GM13977 (cell line): ENCODE measurements at regions not wholly inside any gene's neighbourhood (a gene's known extent, or its start where the extent isn't known, plus 50 kb on each side); places are given as distances from the start of the nearest gene placed in this dataset.

Source experiments
- DNase-seq: peaks from one replicate; pipeline ENCODE4 v3.0.0; 2012; ENCODE audit warnings: low spot score
- in situ Hi-C: fragments of 300-500 bp; cut with MboI; formaldehyde crosslinking; loops from one replicate; pipeline ENCODE4 v1.12.0; 2022; ENCODE audit warnings: low sequenced_read_pairs, low pct_unique_long_range_greater_than_20kb, mixed read lengths, inconsistent platforms; ENCODE audit not compliant: unreplicated experiment
- TF ChIP-seq, protein P1 (sequence below): IDR thresholded peaks from 2 replicates; pipeline ENCODE4 v1.5.1; 2012; ENCODE audit warnings: mild to moderate bottlenecking, control low read depth; ENCODE audit not compliant: insufficient read depth; ENCODE audit errors: extremely low read depth, missing control alignments

DNA sequence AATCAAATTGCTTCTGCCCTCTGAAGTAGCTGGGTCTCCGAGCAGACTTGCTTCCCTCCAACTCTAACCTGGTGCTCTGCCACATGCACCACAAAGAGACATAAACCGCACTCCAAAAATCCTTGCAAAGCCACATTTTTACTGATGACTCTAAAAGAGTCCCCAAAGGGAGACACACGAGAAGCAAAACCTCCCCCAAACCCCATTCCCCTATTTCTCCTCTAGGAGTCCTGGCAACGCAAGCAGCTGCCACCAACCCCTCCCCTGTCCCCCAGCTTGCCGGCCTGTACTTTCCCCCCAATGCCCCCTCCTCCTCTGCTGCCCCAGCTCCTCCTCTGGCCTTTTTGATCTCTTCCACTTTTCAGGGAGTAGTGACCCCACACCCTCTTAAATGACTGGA, 180.1 kb upstream of the ARID1B start:
- no peak for DNase-seq
- in situ Hi-C loops = no loop called here
- TF ChIP-seq, protein P1, sequence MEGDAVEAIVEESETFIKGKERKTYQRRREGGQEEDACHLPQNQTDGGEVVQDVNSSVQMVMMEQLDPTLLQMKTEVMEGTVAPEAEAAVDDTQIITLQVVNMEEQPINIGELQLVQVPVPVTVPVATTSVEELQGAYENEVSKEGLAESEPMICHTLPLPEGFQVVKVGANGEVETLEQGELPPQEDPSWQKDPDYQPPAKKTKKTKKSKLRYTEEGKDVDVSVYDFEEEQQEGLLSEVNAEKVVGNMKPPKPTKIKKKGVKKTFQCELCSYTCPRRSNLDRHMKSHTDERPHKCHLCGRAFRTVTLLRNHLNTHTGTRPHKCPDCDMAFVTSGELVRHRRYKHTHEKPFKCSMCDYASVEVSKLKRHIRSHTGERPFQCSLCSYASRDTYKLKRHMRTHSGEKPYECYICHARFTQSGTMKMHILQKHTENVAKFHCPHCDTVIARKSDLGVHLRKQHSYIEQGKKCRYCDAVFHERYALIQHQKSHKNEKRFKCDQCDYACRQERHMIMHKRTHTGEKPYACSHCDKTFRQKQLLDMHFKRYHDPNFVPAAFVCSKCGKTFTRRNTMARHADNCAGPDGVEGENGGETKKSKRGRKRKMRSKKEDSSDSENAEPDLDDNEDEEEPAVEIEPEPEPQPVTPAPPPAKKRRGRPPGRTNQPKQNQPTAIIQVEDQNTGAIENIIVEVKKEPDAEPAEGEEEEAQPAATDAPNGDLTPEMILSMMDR = no peak

DNA sequence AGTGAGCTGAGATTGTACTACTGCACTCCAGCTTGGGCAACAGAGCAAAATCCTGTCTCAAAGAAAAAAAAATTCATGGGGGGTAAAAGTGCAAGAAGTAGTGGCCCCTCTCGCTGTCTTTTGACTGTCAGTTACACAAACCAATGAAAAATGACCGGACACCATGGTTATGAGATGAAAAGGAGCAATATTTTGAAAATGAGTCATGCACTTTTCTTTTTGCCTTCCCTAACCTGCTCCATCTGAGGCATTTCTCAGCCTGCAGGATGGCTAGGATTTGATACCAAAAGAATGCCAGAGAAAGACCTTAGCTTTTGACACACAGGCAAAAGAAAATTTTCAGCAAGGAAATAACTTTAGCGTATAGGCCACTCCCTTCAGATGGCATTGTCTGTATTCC, 181.7 kb upstream of the ARID1B start:
- in situ Hi-C loops = no loop called here
- no peak for DNase-seq
- TF ChIP-seq, protein P1 = no peak

DNA sequence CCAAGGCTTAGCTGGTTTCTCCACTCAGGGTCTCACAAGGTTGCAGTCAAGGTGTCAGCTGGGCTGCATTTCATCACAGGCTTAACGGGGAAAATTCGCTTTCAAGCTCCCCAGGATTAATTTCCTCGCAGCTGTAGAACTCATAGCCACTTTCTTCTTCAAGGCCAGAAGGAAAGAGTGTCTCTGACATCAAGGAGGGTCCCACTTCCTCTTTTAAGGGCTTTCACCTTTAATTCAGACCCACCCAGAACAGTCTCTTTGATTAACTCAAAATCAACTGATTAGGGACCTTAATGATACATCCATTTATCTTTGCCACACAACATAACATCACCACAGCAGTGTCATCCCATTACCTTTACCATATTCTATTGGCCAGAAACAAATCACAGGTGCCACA, 183.3 kb upstream of the ARID1B start:
- no peak for DNase-seq
- TF ChIP-seq, protein P1 = no peak
- in situ Hi-C loops = no loop called here

DNA sequence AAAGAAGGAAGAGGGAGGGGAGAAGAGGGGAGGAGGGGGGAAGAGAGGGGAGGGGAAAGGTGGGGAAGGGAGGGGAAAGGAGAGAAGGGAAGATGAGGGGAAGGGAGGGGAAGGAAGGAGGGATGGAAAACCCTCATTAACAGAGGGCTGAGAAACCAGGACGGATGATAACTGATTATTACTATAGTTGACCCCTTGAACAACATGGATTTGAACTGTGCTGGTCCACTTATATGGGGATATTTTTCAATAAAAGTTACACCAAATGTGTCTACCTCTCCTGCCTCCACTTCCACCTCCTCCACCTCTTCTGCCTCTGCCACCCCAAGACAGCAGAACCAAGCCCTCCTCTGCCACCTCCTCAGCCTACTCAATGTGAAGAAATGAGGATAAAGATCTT, 184.1 kb upstream of the ARID1B start:
- TF ChIP-seq, protein P1 = no peak
- in situ Hi-C loops = no loop called here
- no peak for DNase-seq

DNA sequence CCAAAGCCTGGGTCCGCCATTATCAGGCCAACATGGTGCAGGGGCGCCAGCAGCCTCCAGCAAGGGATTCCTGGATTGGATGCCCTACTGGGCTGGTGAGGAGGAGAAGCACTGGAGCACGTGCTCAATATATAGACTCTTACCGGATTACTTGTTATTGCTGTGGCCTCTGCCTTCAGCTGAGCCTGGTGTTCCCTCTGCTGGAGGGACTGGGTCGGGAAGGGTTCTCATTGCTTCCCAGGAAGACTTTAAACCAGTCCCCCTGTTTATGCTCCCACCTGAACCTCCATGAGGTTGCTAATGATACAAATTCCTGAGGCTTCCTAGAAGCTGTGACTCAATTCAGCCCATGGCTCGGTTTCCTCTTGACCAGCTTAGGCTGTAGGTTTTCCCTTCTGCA, 186.7 kb upstream of the ARID1B start:
- TF ChIP-seq, protein P1 = no peak
- in situ Hi-C loops = no loop called here
- DNase-seq = no peak

DNA sequence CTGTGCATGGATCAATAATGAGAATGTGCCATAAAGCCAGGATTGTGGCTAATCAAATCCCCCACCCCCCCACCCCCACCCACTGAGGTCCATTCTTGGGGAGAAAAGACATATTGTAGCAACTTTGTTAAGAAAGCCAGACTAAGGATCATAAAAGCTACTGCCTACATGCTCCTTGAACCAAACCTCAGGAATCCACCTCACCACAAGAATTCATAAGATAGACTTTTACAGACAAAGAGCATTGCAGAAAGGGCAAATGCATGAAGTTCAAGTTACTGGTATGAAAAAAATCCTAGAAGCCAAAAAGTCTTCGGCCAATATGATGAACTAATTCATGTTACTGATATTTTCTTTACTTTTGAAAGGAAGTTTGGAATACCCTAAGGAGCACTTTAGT, 187.9 kb upstream of the ARID1B start:
- TF ChIP-seq, protein P1 = no peak
- no peak for DNase-seq
- in situ Hi-C loops = no loop called here

DNA sequence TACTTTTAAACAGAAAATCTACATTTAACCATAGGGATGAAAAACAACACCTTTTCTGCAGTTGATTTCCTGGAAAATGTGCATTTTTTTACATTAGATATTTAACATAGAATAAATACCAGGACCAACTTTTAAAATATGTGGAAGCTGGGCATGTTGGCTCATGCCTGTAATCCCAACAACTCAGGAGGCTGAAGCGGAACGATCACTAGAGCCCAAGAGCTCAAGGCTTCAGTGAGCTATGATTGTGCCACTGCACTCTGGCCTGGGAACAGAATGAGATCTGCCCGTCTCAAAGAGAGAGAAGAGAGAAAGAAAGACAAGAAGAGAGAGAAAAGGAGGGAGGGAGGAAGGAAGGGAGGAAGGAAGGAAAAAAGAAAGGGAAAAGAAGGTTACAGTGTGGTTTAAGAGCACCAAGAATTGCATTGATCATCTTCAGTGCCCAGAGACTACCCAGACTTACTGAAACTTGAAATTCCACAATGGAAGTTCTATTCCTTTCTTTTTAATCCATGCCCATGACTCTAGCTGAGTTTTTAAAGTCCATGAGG, 189.4 kb upstream of the ARID1B start:
- in situ Hi-C loops = no loop called here
- no peak for DNase-seq
- TF ChIP-seq, protein P1 = no peak
